ENCODE measurements at regions not wholly inside any gene's neighbourhood (a gene's known extent, or its start where the extent isn't known, plus 50 kb on each side); places are given as distances from the start of the nearest gene placed in this dataset.
"Not testable (repeated sequence)": the region's sequence is repeated elsewhere in the genome, so short reads cannot be mapped to it uniquely, and the experiment has no call there.

DNA sequence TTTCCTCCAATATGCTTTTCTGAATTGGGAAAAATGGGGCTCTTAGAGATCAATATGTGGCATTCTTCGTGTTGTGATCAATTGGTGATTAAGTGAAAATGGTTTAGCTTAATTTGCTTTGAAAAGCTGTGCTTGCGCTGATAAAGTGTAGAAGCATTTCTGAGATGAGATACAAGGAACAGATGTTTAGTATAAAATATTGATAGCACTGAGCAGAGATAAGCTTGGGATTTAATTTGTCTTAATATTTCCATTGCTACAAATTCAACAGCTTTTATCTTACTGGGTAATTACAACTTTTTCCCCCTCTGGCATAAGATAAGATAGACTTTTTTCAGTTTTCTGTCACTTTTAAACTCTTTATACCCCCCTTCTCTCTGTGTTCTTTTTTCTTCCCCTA is 2204.9 kb upstream of the WWC1 start:
- no peaks in the 10 kb centered on the region for H3K4me1 ChIP-seq (ENCODE audit: control insufficient read depth, insufficient read depth, low read length)
- H3K27me3 ChIP-seq (ENCODE audit: control insufficient read depth, insufficient read depth, low read length) = no peaks in the 10 kb centered on the region
- no peak overlapping the region for H3K9ac ChIP-seq (ENCODE audit: low read length)
- no peaks in the 10 kb centered on the region for H3K9me3 ChIP-seq (ENCODE audit: control insufficient read depth, low read length)
- H3K4me3 ChIP-seq (ENCODE audit: low read length) = no peak overlapping the region
- H3K36me3 ChIP-seq (ENCODE audit: control insufficient read depth, insufficient read depth, low read length) = no peaks in the 10 kb centered on the region

DNA sequence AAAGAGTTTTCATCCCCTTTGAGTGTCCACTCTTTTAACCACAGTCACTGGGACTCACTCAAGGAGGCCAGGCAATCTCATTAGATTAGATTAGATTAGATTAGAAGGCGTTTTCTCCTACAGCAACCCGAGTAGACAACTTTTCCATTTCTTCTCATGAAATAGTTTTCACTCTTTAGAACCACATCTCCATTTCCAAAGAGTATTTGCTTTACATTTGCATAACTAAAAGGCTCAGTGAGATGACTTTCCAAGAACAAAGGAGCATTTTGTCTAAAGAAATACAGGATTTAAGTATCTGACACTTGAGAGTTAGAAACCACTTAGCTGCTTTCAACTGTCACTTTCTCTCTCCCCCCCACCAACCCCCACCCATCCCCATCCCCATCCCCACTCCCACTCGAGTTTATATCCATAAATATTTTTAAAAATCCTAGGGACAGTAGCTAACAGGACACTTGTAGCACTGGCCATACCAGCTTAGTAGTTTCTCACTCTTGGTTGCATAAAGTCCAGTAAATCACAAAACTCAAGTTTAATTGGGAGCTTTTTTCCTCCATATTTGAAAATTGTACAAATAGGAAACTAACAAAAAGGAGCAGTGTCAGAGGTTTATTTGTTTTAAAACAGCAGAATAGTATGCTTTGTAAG is 2202.9 kb upstream of the WWC1 start:
- Histone ChIP-seq H3K4me1 (ENCODE audit: control insufficient read depth, insufficient read depth, low read length) (no peaks in the 10 kb centered on the region), H3K4me3 (ENCODE audit: low read length) (no peak overlapping the region), H3K9me3 (ENCODE audit: control insufficient read depth, low read length) (no peaks in the 10 kb centered on the region), H3K27me3 (ENCODE audit: control insufficient read depth, insufficient read depth, low read length) (no peaks in the 10 kb centered on the region), H3K9ac (ENCODE audit: low read length) (no peak overlapping the region), H3K36me3 (ENCODE audit: control insufficient read depth, insufficient read depth, low read length) (no peaks in the 10 kb centered on the region)

DNA sequence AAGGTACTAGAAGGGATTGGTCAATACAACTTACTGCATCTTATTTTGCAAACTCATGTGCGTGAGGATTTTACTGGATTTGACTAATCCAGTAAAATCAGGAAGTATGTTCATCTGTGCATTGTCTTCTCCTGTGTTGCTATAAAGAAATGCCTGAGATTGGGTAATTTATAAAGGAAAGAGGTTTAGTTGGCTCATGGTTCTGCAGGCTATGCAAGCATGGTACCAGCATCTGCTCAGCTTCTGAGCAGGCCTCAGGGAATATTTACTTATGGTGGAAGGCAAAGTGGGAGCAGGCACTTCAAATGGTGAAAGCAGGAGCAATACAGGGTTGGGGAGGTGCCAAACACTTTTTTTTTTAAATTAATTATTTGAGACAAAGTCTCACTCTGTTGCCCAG is 2199.5 kb upstream of the WWC1 start:
- Histone ChIP-seq H3K27me3 (ENCODE audit: control insufficient read depth, insufficient read depth, low read length) (no peaks in the 10 kb centered on the region), H3K9ac (ENCODE audit: low read length) (no peak overlapping the region), H3K4me3 (ENCODE audit: low read length) (no peak overlapping the region), H3K9me3 (ENCODE audit: control insufficient read depth, low read length) (no peaks in the 10 kb centered on the region), H3K36me3 (ENCODE audit: control insufficient read depth, insufficient read depth, low read length) (no peaks in the 10 kb centered on the region), H3K4me1 (ENCODE audit: control insufficient read depth, insufficient read depth, low read length) (no peaks in the 10 kb centered on the region)

DNA sequence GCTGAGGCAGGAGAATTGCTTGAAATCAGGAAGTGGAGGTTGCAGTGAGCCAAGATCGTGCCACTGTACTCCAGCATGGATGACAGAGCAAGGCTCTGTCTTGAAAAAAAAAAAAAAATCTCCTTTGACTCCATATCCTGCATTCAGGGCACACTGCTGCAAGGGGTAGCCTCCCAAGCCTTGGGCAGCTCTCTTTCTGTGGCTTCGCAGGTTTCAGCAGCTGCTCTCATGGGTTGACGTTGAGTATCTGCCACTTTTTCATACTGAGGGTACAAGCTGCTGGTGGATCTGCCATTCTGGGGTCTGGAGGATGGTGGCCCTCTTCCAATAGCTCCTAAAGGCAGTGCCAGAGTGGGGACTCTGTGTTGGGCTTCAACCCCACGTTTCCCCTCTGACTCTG is 2198.1 kb upstream of the WWC1 start:
- Histone ChIP-seq H3K27me3 (ENCODE audit: control insufficient read depth, insufficient read depth, low read length) (no peaks in the 10 kb centered on the region), H3K36me3 (ENCODE audit: control insufficient read depth, insufficient read depth, low read length) (no peaks in the 10 kb centered on the region), H3K4me3 (ENCODE audit: low read length) (no peak overlapping the region), H3K4me1 (ENCODE audit: control insufficient read depth, insufficient read depth, low read length) (no peaks in the 10 kb centered on the region), H3K9me3 (ENCODE audit: control insufficient read depth, low read length) (no peaks in the 10 kb centered on the region), H3K9ac (ENCODE audit: low read length) (no peak overlapping the region)

DNA sequence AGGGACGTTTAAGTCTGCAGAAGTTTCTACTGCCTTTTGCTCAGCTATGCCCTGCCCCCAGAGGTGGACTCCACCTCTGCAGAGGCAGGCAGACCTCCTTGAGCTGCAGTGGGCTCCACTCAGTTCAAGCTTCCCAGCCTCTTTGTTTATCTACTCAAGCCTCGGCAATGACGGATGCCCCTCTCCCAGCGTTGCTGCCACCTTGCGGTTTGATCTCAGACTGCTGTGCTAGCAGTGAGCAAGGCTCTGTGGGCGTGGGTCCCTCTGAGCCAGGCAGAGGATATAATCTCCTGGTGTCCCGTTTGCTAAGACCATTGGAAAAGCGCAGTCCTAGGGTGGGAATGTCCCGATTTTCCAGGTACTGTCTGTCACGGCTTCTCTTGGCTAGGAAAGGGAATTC is 2188.5 kb upstream of the WWC1 start:
- no peaks in the 10 kb centered on the region for H3K9me3 ChIP-seq (ENCODE audit: control insufficient read depth, low read length)
- no peaks in the 10 kb centered on the region for H3K36me3 ChIP-seq (ENCODE audit: control insufficient read depth, insufficient read depth, low read length)
- H3K27me3 ChIP-seq (ENCODE audit: control insufficient read depth, insufficient read depth, low read length) = no peaks in the 10 kb centered on the region
- no peak overlapping the region for H3K4me3 ChIP-seq (ENCODE audit: low read length)
- no peak overlapping the region for H3K9ac ChIP-seq (ENCODE audit: low read length)
- H3K4me1 ChIP-seq (ENCODE audit: control insufficient read depth, insufficient read depth, low read length) = no peaks in the 10 kb centered on the region

DNA sequence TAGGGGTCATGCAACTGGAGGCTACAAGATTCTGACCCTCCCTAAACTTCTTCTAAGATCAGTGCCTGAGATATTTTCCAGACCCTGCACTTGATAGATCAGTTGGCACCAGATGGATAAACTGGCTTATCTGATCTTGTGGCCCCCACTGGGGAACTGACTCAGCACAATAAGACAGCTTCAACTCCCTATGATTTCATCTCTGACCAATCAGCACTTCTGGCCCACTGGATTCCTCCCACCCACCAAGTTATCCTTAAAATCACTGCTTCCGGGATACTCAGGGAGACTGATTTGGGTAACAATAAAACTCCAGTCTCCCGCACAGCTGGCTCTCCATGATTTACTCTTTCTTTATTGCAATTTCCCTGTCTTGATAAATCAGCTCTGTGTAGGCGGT is 2180.4 kb upstream of the WWC1 start:
- H3K9ac ChIP-seq (ENCODE audit: low read length) = no peak overlapping the region

DNA sequence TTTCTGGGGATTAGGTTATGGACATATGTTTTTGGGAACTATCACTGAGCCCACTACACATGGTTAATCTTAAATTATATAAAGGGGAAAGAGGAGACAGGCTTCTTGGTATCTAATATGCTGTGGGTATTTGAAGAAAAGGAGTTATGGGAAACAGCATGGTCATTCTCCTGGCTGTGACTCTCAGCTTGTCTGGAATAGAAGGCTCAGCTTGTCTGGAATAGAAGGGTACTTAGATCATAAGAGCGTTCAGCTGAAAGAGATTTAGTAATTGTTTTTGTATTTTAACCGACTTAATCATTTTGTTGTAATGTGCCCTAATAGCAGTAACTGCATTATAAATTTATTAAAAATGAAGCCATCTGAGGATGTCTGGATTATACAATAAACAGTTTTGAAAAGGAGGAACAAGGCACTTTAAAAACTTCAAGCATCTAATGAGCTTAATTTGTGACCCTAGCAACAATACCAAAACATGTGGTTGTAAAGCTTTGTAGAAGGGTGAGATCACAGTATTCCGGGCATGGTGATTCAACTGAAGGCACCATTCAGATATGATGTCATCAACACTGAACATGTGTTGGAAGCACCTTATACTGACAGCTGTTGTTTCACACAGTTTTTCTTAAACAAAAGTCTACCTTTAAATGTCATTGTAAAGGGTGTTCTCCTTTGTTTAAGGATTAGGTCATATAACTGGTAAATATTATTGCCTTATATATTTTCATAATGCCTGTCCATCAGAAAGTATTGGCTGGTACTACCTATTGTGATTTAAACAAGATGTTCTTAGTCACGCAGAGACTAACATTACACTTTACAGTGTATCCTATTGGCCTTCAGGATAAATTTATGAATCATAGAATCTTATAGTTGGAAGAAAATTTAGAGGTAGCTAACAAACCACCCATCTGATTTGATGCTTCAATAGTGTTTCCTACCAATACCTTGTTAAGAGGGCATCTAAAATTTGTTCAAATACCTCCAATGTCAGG is 2174.1 kb upstream of the WWC1 start:
- Histone ChIP-seq H3K27me3 (ENCODE audit: control insufficient read depth, insufficient read depth, low read length) (no peaks in the 10 kb centered on the region), H3K36me3 (ENCODE audit: control insufficient read depth, insufficient read depth, low read length) (no peaks in the 10 kb centered on the region), H3K4me1 (ENCODE audit: control insufficient read depth, insufficient read depth, low read length) (no peaks in the 10 kb centered on the region), H3K9me3 (ENCODE audit: control insufficient read depth, low read length) (no peaks in the 10 kb centered on the region), H3K9ac (ENCODE audit: low read length) (no peak overlapping the region), H3K4me3 (ENCODE audit: low read length) (no peak overlapping the region)

More for the DNA sequence above, 2180.4 kb upstream of the WWC1 start:
- Histone ChIP-seq H3K27me3 (ENCODE audit: control insufficient read depth, insufficient read depth, low read length) (no peaks in the 10 kb centered on the region), H3K4me1 (ENCODE audit: control insufficient read depth, insufficient read depth, low read length) (no peaks in the 10 kb centered on the region), H3K36me3 (ENCODE audit: control insufficient read depth, insufficient read depth, low read length) (no peaks in the 10 kb centered on the region), H3K9me3 (ENCODE audit: control insufficient read depth, low read length) (no peaks in the 10 kb centered on the region), H3K4me3 (ENCODE audit: low read length) (no peak overlapping the region)

DNA sequence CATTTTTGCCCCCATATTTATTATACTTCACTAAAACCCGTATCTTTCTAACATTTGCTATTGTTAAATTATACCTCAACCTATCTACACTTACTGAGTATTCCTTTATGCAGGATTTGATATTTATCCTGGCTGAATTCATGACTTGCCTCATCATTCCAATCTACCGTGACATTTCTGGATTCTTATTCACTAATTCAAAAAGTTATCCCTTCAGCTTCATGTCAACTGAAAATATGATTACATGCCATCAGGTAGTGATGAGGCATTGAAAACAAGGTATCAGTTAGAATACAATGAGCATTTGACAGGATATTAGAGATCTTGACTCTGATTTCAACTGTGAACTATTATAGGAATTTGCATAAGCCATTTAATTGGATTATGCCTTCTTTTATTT is 2171.9 kb upstream of the WWC1 start:
- Histone ChIP-seq H3K9me3 (ENCODE audit: control insufficient read depth, low read length) (no peaks in the 10 kb centered on the region), H3K36me3 (ENCODE audit: control insufficient read depth, insufficient read depth, low read length) (no peaks in the 10 kb centered on the region), H3K4me1 (ENCODE audit: control insufficient read depth, insufficient read depth, low read length) (no peaks in the 10 kb centered on the region), H3K27me3 (ENCODE audit: control insufficient read depth, insufficient read depth, low read length) (no peaks in the 10 kb centered on the region), H3K9ac (ENCODE audit: low read length) (no peak overlapping the region), H3K4me3 (ENCODE audit: low read length) (no peak overlapping the region)

DNA sequence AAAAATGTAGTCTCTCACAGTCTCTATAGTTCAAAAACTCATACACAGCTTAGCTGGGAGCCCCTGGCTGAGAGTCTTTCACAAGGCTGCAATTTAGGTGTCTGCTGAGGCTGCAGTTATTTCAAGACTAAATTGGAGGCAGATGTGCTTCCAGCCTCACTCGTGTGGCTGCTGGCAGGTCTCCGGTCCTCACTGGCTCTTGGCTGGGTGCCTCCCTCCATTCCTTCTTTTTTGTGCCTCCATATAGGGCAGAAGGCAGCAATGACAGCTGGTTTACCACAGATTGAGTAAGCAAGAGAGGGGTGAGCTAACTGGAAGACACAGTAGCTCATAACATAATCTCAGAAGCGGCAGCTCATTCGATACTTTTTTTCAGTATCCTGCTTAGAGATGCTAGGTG is 2167.7 kb upstream of the WWC1 start:
- Histone ChIP-seq H3K9me3 (ENCODE audit: control insufficient read depth, low read length) (no peaks in the 10 kb centered on the region), H3K4me3 (ENCODE audit: low read length) (no peak overlapping the region), H3K9ac (ENCODE audit: low read length) (no peak overlapping the region), H3K36me3 (ENCODE audit: control insufficient read depth, insufficient read depth, low read length) (no peaks in the 10 kb centered on the region), H3K4me1 (ENCODE audit: control insufficient read depth, insufficient read depth, low read length) (no peaks in the 10 kb centered on the region), H3K27me3 (ENCODE audit: control insufficient read depth, insufficient read depth, low read length) (no peaks in the 10 kb centered on the region)

DNA sequence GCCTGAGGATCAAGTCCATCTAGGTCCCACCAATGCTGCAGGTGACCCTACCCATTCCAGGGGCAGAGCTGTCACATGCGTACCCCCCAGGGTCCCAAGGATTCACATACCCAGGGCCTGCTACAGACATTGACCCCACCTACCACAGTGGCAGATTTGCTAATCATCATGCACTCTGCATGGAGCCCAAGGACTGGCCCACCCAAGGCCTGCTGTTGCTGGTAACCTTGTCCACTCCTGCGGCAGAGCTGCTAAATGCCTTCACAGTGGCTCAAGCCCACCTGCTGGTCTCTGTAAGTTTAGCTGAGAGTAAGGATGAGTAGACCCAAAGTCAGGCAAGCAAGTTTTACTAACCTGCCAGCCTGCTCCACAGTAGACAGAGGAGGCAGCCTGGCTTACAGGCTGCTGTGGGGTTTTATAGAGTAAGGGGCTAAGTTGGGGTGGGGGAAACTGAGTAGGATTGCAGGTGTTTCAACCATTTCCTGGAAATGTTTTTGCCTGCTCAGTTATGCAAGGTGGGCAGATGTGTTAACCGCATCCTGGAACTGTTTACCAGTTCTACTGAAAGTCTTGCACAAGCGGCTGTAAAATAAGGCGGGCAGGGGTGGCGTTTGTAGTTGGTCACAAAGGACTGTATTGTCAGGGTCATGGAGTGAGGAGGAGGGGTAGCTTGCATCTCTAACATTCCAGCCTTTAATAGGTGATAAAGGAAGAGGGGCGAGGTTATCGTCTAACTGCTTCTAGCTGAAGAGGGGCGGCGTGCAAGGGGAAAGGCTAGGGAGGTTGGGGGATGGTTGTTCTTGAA is 2163.5 kb upstream of the WWC1 start:
- Histone ChIP-seq H3K9ac (ENCODE audit: low read length) (no peak overlapping the region), H3K27me3 (ENCODE audit: control insufficient read depth, insufficient read depth, low read length) (no peaks in the 10 kb centered on the region), H3K4me3 (ENCODE audit: low read length) (no peak overlapping the region), H3K4me1 (ENCODE audit: control insufficient read depth, insufficient read depth, low read length) (no peaks in the 10 kb centered on the region), H3K36me3 (ENCODE audit: control insufficient read depth, insufficient read depth, low read length) (no peaks in the 10 kb centered on the region), H3K9me3 (ENCODE audit: control insufficient read depth, low read length) (no peaks in the 10 kb centered on the region)

DNA sequence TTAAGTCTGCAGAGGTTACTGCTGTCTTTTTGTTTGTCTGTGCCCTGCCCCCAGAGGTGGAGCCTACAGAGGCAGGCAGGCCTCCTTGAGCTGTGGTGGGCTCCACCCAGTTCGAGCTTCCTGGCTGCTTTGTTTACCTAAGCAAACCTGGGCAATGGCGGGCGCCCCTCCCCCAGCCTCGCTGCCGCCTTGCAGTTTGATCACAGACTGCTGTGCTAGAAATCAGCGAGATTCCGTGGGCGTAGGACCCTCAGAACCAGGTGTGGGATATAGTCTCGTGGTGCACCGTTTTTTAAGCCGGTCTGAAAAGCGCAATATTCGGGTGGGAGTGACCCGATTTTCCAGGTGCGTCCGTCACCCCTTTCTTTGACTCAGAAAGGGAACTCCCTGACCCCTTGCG is 2146.3 kb upstream of the WWC1 start:
- not testable (repeated sequence) for H3K4me3 ChIP-seq (ENCODE audit: low read length); H3K4me1 ChIP-seq (ENCODE audit: control insufficient read depth, insufficient read depth, low read length); H3K36me3 ChIP-seq (ENCODE audit: control insufficient read depth, insufficient read depth, low read length); H3K9ac ChIP-seq (ENCODE audit: low read length); H3K9me3 ChIP-seq (ENCODE audit: control insufficient read depth, low read length); H3K27me3 ChIP-seq (ENCODE audit: control insufficient read depth, insufficient read depth, low read length)

Measured in mucosa of stomach (tissue), 1 donor.